ENCODE measurements at regions not wholly inside any gene's neighbourhood (a gene's known extent, or its start where the extent isn't known, plus 50 kb on each side); places are given as distances from the start of the nearest gene placed in this dataset.

- Histone ChIP-seq H4K8ac (ENCODE audit: low read depth in 2 of 2, low read length in 2 of 2) (no peak overlapping the region), H2AK5ac (ENCODE audit: low read depth, low read length) (no peak overlapping the region), H3K23ac (ENCODE audit: low read depth, low read length) (no peak overlapping the region), H4K5ac (ENCODE audit: low read depth, low read length) (no peak overlapping the region), H2BK20ac (ENCODE audit: low read depth, low read length) (no peak overlapping the region), H2BK120ac (ENCODE audit: low read depth, low read length) (no peak overlapping the region), H3K79me1 (ENCODE audit: low read depth in 1 of 2, low read length in 2 of 2) (no peaks in the 10 kb centered on the region), H4K91ac (ENCODE audit: insufficient read depth, low read depth, low read length) (no peak overlapping the region), H3K18ac (ENCODE audit: low read depth, low read length) (no peak overlapping the region), H3K27me3 (ENCODE audit: control insufficient read depth, insufficient read depth, low read length) (no peaks in the 10 kb centered on the region), H2AFZ (replicated peaks; ENCODE audit: low read length, poor library complexity) (no peak overlapping the region), H3K56ac (ENCODE audit: extremely low read depth, insufficient read depth, low read length) (no peak overlapping the region), H2BK15ac (ENCODE audit: low read depth, low read length) (no peak overlapping the region), H3K27ac (ENCODE audit: insufficient read depth, low read length) (no peak overlapping the region), H3K36me3 (ENCODE audit: control insufficient read depth, insufficient read depth, low read length) (no peaks in the 10 kb centered on the region), H2AK9ac (replicated peaks; ENCODE audit: low read depth, low read length, poor library complexity) (no peak overlapping the region), H3K4me2 (ENCODE audit: low read depth, low read length) (no peak overlapping the region), H3K4ac (ENCODE audit: low read depth, low read length) (no peak overlapping the region), H3K9me1 (ENCODE audit: insufficient read depth, low read length) (no peaks in the 10 kb centered on the region), H2BK5ac (ENCODE audit: low read depth, low read length, poor library complexity, severe bottlenecking) (no peak overlapping the region), H3K9ac (ENCODE audit: low read depth, low read length) (no peak overlapping the region), H4K20me1 (ENCODE audit: insufficient read depth, low read length) (no peaks in the 10 kb centered on the region), H3K4me1 (ENCODE audit: control insufficient read depth, insufficient read depth, low read length) (no peaks in the 10 kb centered on the region), H3K14ac (replicated peaks; ENCODE audit: low read depth, low read length) (no peak overlapping the region), H3K9me3 (ENCODE audit: control insufficient read depth, insufficient read depth, low read length) (no peaks in the 10 kb centered on the region), H3K4me3 (ENCODE audit: insufficient read depth, low read depth, low read length) (no peak overlapping the region)
- no TSS peak for BruUV-seq (replicated peaks)
- ATAC-seq (ENCODE audit: low read depth) (no peak), DNase-seq (no peak)
- no CpG with 5 or more reads among the region's 1 CpG for WGBS, 2 experiments (ENCODE audit: extremely low coverage in 2 of 2, insufficient read length in 1 of 2)
- in situ Hi-C loops (cut with MboI; ENCODE audit: low sequenced_read_pairs) (no loop called here), intact Hi-C loops (cut with micrococcal nuclease) (no loop called here), dilution Hi-C loops (cut with HindIII; ENCODE audit: low sequenced_read_pairs, unreplicated experiment) (no loop called here)
- ChIA-PET POLR2A (ENCODE audit: unreplicated experiment) (no interaction called here), CTCF (no interaction called here)
- TF ChIP-seq BHLHE40 (IDR thresholded peaks at IDR 0.05; ENCODE audit: low read depth, low read length) (no peak), MAZ (IDR thresholded peaks at IDR 0.05; ENCODE audit: borderline replicate concordance, low read depth, low read length) (no peak), POLR2A (IDR thresholded peaks at IDR 0.05; ENCODE audit: low read depth, low read length) (no peak), MXI1 (IDR thresholded peaks at IDR 0.05; ENCODE audit: borderline replicate concordance, low read depth, low read length) (no peak), CEBPB (IDR thresholded peaks at IDR 0.05; ENCODE audit: low read depth, low read length) (no peak), RCOR1 (IDR thresholded peaks at IDR 0.05; ENCODE audit: insufficient replicate concordance, low read length) (no peak), USF2 (IDR thresholded peaks at IDR 0.05; ENCODE audit: low read depth, low read length) (no peak), SMC3 (IDR thresholded peaks at IDR 0.05; ENCODE audit: low read depth, low read length) (no peak), RFX5 (IDR thresholded peaks at IDR 0.05; ENCODE audit: low read depth, low read length) (no peak), RAD21 (IDR thresholded peaks at IDR 0.05; ENCODE audit: low read length) (no peak), ELK1 (IDR thresholded peaks at IDR 0.05; ENCODE audit: borderline replicate concordance, low read depth, low read length) (no peak), MAFK (IDR thresholded peaks at IDR 0.05; ENCODE audit: low read depth, low read length) (no peak), NFE2L2 (IDR thresholded peaks at IDR 0.05; ENCODE audit: low read depth, low read length) (no peak), CHD1 (IDR thresholded peaks at IDR 0.05; ENCODE audit: low read depth, low read length) (no peak), FOS (IDR thresholded peaks at IDR 0.05; ENCODE audit: low read depth, low read length) (no peak)
Measured at GRCh38 chr16:74123826-74124225, 172.8 kb upstream of the PSMD7 start.
